ENCODE measurements at regions not wholly inside any gene's neighbourhood (a gene's known extent, or its start where the extent isn't known, plus 50 kb on each side); places are given as distances from the start of the nearest gene placed in this dataset.
"Not testable (repeated sequence)": the region's sequence is repeated elsewhere in the genome, so short reads cannot be mapped to it uniquely, and the experiment has no call there.

DNA sequence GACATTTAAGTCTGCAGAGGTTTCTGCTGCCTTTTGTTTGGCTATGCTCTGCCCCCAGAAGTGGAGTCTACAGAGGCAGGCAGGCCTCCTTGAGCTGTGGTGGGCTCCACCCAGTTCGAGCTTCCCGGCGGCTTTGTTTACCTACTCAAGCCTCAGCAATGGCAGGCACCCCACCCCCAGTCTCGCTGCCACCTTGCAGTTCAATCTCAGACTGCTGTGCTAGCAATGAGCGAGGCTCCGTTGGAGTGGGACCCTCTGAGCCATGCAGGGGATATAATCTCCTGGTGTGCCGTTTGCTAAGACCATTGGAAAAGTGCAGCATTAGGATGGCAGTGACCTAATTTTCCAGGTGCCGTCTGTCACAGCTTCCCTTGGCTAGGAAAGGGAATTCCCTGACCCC is 216.1 kb upstream of the DDI1 start:
- DNase-seq: not testable (repeated sequence)

- DNase-seq: no peak
Measured at GRCh38 chr11:103824116-103824515, 212.3 kb upstream of the DDI1 start.

DNA sequence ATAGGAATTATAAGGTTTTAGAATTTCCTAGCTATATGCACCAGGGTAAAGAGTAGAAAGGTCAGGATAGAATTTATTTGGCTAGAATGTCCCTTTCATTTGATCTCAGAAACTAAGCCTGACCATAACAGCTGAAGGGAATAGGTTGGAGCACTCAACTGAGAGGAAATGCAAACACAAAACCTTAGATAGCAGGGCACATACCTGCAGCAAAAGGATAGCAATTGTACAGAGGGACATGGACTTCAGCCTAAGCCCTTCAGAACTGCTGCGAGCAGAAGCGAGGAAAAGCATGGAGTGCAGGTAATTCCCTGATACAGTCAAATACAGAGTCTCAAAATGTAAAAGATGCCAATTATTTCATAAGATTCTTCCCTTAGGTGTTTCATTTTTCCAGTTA is 211.0 kb upstream of the DDI1 start:
- DNase-seq: no peak

DNA sequence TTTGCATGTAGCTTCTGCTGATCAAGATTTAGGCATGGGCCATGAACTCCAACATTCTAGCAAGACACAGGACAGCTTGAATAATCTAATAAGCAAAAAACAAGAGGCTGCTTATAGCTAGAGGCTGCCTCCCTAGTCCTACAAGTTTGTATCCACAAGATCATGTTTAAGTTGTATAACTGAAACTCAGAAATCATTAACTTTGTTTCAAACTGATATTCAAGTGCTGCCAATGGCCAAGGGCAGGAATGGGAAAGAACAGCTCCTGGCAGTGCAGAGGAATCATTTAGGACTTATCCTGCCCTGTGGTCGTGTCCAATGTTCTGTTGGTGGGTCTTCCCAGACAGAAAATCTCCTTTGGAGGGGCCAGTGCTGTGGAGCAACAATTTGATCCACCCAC is 209.6 kb upstream of the DDI1 start:
- no peak for DNase-seq

DNA sequence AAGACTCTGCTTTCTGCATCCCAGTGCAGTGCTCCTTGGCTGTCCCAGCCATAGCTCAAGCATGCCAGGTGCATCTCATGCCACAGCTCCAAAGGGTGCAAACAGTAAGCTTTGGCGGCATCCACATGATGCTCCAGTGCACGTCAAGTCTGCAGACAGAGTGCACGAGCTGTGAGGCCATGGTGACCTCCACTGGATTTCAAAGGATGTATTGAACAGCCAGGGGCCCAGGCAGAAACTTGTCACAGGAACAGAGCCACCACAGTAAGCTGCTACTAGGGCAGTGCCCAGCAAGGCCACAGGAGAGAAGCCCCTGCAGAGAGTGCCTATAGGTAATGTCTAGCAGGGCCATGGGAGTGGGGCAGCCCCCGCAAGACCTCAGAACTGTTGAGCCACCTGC is 206.8 kb upstream of the DDI1 start:
- no peak for DNase-seq

DNA sequence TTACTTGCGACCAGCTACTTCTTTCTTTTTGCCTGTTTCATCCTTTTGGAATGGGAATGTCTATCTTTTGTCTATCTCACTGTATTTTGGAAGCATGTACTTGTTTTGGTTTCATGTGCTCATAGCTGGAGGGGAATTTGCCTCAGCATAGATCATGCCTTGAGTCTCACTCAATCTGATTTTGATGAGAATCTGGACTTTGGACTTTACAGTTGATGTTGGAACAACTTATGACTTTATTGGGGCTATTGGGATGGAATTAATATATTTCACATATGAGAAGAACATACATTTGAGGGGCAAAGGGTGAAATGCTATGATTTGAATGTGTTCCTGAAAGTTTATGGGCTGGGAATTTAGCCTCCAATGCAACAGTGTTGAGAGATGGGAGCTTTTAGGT is 206.2 kb upstream of the DDI1 start:
- no peak for DNase-seq

DNA sequence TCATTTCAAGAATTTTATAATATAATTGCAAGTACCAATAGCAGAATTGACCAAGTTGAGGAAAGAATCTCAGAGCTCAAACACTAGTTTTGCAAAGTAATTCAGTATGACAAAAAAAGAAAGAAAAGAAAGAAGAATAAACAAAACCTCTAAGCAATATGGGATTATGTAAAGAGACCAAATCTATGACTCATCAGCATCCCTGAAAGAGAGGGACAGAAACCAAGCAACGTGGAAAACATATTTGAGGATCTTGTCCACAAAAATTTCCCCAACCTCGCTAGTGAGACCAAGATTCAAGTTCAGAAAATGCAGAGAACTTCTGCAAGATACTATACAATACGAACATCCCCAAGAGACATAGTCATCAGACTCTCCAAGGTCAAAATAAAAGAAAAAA is 203.7 kb upstream of the DDI1 start:
- no peak for DNase-seq

DNA sequence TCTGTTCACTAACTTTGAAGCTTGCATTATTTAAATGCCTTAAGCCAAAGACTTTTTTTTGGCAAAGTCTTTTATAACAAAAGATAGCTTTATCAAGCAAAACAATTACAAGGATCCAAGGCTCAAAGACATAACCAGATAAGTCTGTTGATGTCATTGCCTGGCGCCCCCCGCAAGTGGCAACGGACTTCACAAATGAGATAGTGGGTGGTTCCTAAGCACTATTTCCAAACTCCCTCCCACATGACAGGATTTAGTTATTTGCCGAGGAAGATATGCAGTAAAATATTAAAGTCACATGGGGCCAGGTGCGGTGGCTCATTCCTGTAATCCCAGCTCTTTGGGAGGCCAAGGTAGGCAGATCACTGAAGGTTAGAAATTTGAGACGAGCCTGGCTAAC is 194.2 kb upstream of the DDI1 start:
- DNase-seq: no peak

DNA sequence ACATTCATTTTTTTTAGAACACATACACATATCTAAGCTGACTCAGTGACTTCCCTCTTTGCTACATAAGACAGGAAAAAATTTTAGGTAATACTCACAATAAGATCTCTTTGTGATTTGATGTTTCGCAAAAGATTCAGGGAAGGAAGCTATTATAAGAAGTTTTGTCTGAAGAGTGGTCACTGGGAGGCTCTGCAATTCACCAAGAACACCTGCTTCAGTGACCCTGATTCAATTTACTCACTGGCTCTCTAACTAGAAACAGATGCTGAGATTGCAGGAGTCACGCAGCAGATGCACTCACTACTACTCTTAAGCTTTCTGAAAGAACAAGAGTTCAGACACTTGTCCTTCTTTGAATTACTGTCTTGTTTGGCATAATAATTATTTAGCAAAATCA is 193.6 kb upstream of the DDI1 start:
- no peak for DNase-seq

DNA sequence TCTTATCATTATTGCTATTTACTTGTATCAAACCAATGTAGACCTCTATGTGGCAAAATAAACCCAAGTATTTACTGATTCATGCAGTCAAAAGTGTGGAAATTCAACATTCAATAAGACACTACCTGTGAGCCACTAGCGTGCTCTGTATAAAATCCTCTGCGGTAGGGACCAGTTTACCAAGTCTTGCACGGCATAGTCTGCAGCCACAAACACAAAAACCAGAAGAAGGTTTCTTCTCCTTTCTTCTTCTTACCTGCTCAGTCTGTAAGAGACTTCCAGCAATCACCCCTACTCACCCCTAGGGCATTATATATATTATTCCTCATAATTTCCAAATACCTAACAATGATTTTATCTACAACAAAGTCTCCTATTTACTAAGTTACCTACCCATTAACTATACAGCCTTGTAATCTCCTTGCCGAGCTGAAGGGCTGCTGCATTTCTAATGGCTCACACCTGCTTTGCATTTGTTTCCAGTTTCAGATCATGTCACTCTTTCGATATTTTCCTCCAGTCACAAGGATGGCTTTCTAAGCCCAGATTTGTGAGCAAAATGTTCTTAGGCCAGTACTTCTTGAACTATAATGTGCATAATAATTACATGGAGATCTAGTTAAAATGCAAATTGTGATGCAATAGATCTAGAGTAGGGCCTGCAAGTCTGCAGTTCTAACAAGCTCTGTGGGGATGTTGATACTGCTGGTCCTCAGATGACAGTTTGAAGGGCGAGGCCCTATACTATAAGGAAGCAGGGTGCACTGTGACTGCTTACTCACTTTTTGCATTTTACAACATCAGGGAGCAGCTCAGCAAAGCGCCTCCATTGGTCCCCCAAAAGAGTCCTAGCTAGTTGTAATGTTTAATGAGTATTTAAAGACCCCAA is 191.9 kb upstream of the DDI1 start:
- DNase-seq: no peak

- DNase-seq: no peak
Measured at GRCh38 chr11:103845331-103845730, 191.1 kb upstream of the DDI1 start.

- DNase-seq: peak; percentile 0
Measured at GRCh38 chr11:103848686-103849085, 187.8 kb upstream of the DDI1 start.

DNA sequence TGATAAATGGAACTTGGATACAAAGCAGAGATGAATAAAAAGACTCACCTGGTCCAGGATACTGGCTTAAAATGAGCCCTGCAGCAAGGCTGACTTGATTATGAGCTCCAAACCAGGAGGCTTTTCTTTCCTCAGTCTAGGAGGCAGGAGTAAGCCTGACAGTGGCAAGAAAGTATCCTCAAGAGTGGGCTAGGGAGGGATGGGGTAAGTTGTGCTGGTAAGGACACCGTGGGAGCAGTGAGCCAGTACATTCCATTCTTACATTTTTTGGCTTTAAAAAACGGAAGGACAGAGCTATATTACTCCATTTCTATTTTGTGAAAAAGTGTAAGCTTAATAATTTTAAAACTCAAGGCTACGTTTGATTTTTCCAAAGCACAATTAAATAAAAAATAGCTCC is 187.1 kb upstream of the DDI1 start:
- no peak for DNase-seq

DNA sequence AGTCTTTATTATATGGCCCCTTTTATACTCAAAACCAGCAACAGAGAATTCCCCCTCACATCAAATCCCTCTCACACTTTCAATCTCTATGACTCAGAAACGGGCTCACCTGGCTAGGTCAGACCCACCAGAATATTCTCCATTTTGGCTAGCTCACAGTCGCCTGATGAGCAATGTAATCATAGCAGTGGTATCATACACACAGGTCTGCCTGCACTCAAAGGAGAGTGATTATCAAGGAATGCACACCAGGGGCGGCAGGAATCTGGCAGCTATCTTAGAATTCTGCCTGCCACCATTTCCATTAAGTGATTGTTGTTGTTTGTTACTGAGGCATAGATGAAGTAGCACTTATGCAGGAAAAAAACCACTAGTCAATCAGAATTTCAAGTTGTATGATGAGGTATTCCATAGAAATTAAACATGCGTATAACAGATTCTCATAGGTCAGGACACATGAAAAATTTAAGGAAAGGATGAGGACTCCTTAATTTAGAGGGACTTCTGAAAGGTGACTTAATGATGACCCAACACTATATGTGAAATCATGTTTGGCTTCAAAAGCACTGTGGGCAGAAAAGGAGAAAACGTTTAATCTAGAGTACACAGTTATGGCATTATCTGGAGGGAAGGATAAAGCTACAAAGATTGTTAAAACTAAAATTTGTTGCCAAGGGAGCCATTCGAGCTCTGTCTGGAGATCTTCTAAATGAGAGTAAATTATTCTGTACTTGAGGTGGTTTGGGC is 185.8 kb upstream of the DDI1 start:
- DNase-seq: no peak

DNA sequence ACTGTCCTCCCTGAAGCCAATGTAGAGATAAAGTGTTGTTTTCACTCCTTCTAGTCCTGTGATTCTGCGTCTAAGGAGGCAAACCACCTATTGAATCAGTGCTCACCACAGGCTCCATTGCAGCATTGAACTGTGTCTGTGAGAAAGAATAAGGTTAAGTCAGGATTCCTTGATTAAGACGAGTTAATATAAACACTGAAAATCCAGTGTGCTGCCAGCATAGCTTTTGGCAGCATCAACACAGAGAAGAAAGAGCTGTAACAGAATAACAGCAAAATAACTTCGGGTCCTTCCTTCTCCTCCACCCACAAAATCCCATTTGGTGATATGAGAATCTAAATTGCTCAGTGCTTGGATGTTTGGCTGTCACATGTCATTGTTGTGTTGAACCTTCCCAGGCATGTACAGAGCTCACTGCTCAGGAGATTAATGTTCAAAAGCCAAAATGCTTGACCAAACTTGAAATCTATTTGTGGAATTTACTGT is 185.2 kb upstream of the DDI1 start:
- no peak for DNase-seq
